ENCODE measurements at regions not wholly inside any gene's neighbourhood (a gene's known extent, or its start where the extent isn't known, plus 50 kb on each side); places are given as distances from the start of the nearest gene placed in this dataset.

DNA sequence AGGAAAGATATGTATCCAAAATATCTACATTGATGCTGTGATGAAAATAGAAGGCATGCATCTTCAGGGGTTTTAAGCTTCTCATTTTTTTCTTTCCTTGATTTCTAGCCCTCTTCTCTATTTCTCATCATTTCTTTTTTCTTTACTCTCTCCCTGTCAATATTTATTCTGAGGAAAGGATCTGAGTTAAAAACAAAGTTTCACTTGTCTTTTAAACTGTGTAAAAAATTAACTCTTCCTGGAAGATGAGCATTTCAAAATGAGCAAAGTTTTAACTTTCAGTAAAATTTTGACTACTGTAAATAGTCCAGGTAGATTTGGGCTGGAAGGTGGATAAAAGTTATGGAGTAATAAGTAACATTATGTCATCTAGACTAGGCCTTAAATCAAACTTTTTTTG is 500.2 kb upstream of the GBE1 start:
- no peak overlapping the region for H3K4me2 ChIP-seq (ENCODE audit: low read length)
- H3K79me2 ChIP-seq (ENCODE audit: control insufficient read depth, insufficient read depth, low read length, poor library complexity) = no peaks in the 10 kb centered on the region
- no peaks in the 10 kb centered on the region for H3K36me3 ChIP-seq (ENCODE audit: control insufficient read depth in 1 of 2, insufficient read depth in 2 of 2, low read length in 2 of 2)
- H3K4me3 ChIP-seq (ENCODE audit: low read depth, low read length) = no peak overlapping the region
- no peak overlapping the region for H2BK5ac ChIP-seq (ENCODE audit: low read depth, low read length, poor library complexity)
- no peak overlapping the region for H3K14ac ChIP-seq (ENCODE audit: low read length)
- H3K27ac ChIP-seq (ENCODE audit: low read depth, low read length) = no peak overlapping the region
- H2AK5ac ChIP-seq (ENCODE audit: low read length) = no peak overlapping the region
- H3K18ac ChIP-seq (ENCODE audit: low read length) = no peak overlapping the region
- no peaks in the 10 kb centered on the region for H3K9me3 ChIP-seq (ENCODE audit: insufficient read depth, low read depth, low read length)
- H3K27me3 ChIP-seq (ENCODE audit: insufficient read depth, low read length) = no peaks in the 10 kb centered on the region
- H4K8ac ChIP-seq (ENCODE audit: low read depth, low read length) = no peak overlapping the region
- H2AFZ ChIP-seq (ENCODE audit: insufficient read depth, low read length, poor library complexity) = no peak overlapping the region
- H3K23ac ChIP-seq (ENCODE audit: low read length) = no peak overlapping the region
- no peaks in the 10 kb centered on the region for H3K4me1 ChIP-seq (ENCODE audit: control insufficient read depth in 1 of 2, insufficient read depth in 2 of 2, low read length in 2 of 2)
- H3K9ac ChIP-seq (ENCODE audit: low read length) = no peak overlapping the region
- no peak overlapping the region for H2BK120ac ChIP-seq (ENCODE audit: insufficient read depth, low read length, poor library complexity)
- no peak overlapping the region for H4K91ac ChIP-seq (ENCODE audit: low read depth, low read length)
- no peak overlapping the region for H4K12ac ChIP-seq (ENCODE audit: low read depth, low read length)
- H2BK12ac ChIP-seq (ENCODE audit: low read length) = no peak overlapping the region
- H3K79me1 ChIP-seq (ENCODE audit: low read length) = no peaks in the 10 kb centered on the region
- no peak for DNase-seq
- H3K4ac ChIP-seq (ENCODE audit: low read depth, low read length) = no peak overlapping the region

DNA sequence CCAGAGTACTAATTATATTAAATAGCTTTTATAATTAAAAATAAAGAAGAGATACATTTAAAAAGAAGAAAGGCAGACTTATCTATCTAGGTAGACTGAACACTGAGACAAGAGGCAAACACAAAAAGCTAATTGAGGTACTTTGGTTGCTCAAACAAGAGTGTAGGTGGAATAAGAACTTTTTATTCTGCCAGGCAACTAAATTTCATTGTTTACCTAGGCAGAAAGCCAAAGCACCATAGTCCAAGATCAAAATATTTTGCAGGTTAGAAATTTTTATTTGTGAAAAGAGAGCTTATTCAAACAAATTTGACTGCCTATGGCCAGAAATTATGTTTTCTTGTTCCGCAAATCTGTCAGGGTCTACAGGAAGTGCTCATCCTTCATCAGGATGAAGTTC is 499.6 kb upstream of the GBE1 start:
- Histone ChIP-seq H3K18ac (ENCODE audit: low read length) (no peak overlapping the region), H3K4me1 (ENCODE audit: control insufficient read depth in 1 of 2, insufficient read depth in 2 of 2, low read length in 2 of 2) (no peaks in the 10 kb centered on the region), H3K27ac (ENCODE audit: low read depth, low read length) (no peak overlapping the region), H2BK12ac (ENCODE audit: low read length) (no peak overlapping the region), H3K23ac (ENCODE audit: low read length) (no peak overlapping the region), H3K9me3 (ENCODE audit: insufficient read depth, low read depth, low read length) (no peaks in the 10 kb centered on the region), H2AK5ac (ENCODE audit: low read length) (no peak overlapping the region), H4K8ac (ENCODE audit: low read depth, low read length) (no peak overlapping the region), H4K12ac (ENCODE audit: low read depth, low read length) (no peak overlapping the region), H3K4me2 (ENCODE audit: low read length) (no peak overlapping the region), H3K4me3 (ENCODE audit: low read depth, low read length) (no peak overlapping the region), H3K14ac (ENCODE audit: low read length) (no peak overlapping the region), H4K91ac (ENCODE audit: low read depth, low read length) (no peak overlapping the region), H2AFZ (ENCODE audit: insufficient read depth, low read length, poor library complexity) (no peak overlapping the region), H3K36me3 (ENCODE audit: control insufficient read depth in 1 of 2, insufficient read depth in 2 of 2, low read length in 2 of 2) (no peaks in the 10 kb centered on the region), H2BK120ac (ENCODE audit: insufficient read depth, low read length, poor library complexity) (no peak overlapping the region), H3K4ac (ENCODE audit: low read depth, low read length) (no peak overlapping the region), H2BK5ac (ENCODE audit: low read depth, low read length, poor library complexity) (no peak overlapping the region), H3K79me1 (ENCODE audit: low read length) (no peaks in the 10 kb centered on the region), H3K79me2 (ENCODE audit: control insufficient read depth, insufficient read depth, low read length, poor library complexity) (no peaks in the 10 kb centered on the region), H3K9ac (ENCODE audit: low read length) (no peak overlapping the region), H3K27me3 (ENCODE audit: insufficient read depth, low read length) (no peaks in the 10 kb centered on the region)
- DNase-seq = no peak
- no CpG with 5 or more reads among the region's 1 CpG for whole genome bisulfite sequencing (ENCODE audit: extremely low coverage, insufficient coverage, insufficient read length)

DNA sequence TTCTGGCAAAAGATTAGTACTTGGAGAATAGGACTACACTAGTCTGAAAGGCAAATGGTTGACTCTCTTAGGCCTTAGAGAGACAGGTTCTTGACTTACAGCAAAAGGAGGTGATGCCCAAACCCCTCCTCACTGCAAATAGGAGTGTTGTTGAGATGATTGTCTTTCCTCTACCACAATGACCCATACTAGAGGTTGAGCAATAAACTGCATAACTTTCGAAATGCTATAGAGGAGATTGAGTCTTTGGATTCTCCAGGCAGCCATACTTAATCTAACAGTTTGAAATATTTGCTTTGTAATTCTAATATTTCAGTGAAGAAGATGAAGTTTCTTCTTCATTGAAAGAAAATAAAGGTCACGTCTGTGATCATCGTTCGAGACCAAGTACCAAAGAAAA is 498.5 kb upstream of the GBE1 start:
- Histone ChIP-seq H2AFZ (ENCODE audit: insufficient read depth, low read length, poor library complexity) (no peak overlapping the region), H3K9me3 (ENCODE audit: insufficient read depth, low read depth, low read length) (no peaks in the 10 kb centered on the region), H4K91ac (ENCODE audit: low read depth, low read length) (no peak overlapping the region), H3K4me1 (ENCODE audit: control insufficient read depth in 1 of 2, insufficient read depth in 2 of 2, low read length in 2 of 2) (no peaks in the 10 kb centered on the region), H3K23ac (ENCODE audit: low read length) (no peak overlapping the region), H3K9ac (ENCODE audit: low read length) (no peak overlapping the region), H3K79me1 (ENCODE audit: low read length) (no peaks in the 10 kb centered on the region), H3K4ac (ENCODE audit: low read depth, low read length) (no peak overlapping the region), H3K14ac (ENCODE audit: low read length) (no peak overlapping the region), H3K4me2 (ENCODE audit: low read length) (no peak overlapping the region), H2AK5ac (ENCODE audit: low read length) (no peak overlapping the region), H4K8ac (ENCODE audit: low read depth, low read length) (no peak overlapping the region), H3K27me3 (ENCODE audit: insufficient read depth, low read length) (no peaks in the 10 kb centered on the region), H3K79me2 (ENCODE audit: control insufficient read depth, insufficient read depth, low read length, poor library complexity) (no peaks in the 10 kb centered on the region), H3K27ac (ENCODE audit: low read depth, low read length) (no peak overlapping the region), H3K18ac (ENCODE audit: low read length) (no peak overlapping the region), H3K36me3 (ENCODE audit: control insufficient read depth in 1 of 2, insufficient read depth in 2 of 2, low read length in 2 of 2) (no peaks in the 10 kb centered on the region), H2BK5ac (ENCODE audit: low read depth, low read length, poor library complexity) (no peak overlapping the region), H3K4me3 (ENCODE audit: low read depth, low read length) (no peak overlapping the region), H2BK120ac (ENCODE audit: insufficient read depth, low read length, poor library complexity) (no peak overlapping the region), H4K12ac (ENCODE audit: low read depth, low read length) (no peak overlapping the region), H2BK12ac (ENCODE audit: low read length) (no peak overlapping the region)
- DNase-seq = no peak
- no CpG with 5 or more reads among the region's 4 CpGs for WGBS (ENCODE audit: extremely low coverage, insufficient coverage, insufficient read length)

DNA sequence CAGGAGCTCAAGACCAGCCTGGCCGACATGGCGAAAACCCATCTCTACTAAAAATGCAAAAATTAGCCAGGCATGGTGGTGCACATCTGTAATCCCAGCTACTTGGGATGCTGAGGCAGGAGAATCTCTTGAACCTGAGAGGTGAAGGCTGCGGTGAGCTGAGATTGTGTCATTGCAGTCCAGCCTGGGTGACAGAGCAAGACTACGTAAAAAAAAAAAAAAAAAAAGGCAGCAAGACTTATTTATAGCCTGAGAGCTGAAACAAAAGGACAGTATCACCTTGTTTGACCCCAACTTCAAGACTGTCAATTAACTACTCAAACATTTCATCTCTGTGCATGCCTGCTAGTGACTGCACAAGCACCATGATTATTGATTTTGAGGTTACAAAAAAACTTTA is 478.9 kb upstream of the GBE1 start:
- no peaks in the 10 kb centered on the region for H3K79me1 ChIP-seq (ENCODE audit: low read length)
- H2BK5ac ChIP-seq (ENCODE audit: low read depth, low read length, poor library complexity) = no peak overlapping the region
- H3K23ac ChIP-seq (ENCODE audit: low read length) = no peak overlapping the region

DNA sequence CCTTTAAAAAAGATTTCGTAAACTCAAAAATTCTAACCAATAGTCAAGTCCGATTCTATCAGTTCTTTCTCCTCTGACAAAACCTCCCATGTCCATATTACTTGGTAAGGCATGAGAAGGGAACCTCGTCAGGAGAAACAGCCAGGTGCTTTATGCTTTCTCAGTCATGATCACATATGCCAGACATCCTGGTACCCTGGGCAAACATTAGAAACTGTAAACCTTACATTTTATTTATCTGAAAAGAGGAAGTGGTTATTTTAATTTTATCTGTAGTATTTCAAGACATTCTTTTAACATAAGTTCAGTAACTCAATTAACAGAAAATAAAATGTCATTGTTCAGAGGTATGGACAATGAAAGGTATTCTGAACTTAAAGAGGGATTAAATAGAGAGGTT is 474.8 kb upstream of the GBE1 start:
- no peaks in the 10 kb centered on the region for H3K4me1 ChIP-seq (ENCODE audit: control insufficient read depth in 1 of 2, insufficient read depth in 2 of 2, low read length in 2 of 2)
- H4K91ac ChIP-seq (ENCODE audit: low read depth, low read length) = no peak overlapping the region
- H3K79me1 ChIP-seq (ENCODE audit: low read length) = no peaks in the 10 kb centered on the region
- no peak overlapping the region for H3K18ac ChIP-seq (ENCODE audit: low read length)
- no peaks in the 10 kb centered on the region for H3K36me3 ChIP-seq (ENCODE audit: control insufficient read depth in 1 of 2, insufficient read depth in 2 of 2, low read length in 2 of 2)
- no peaks in the 10 kb centered on the region for H3K9me3 ChIP-seq (ENCODE audit: insufficient read depth, low read depth, low read length)
- H3K27ac ChIP-seq (ENCODE audit: low read depth, low read length) = no peak overlapping the region
- H3K14ac ChIP-seq (ENCODE audit: low read length) = no peak overlapping the region
- H3K4me3 ChIP-seq (ENCODE audit: low read depth, low read length) = no peak overlapping the region
- no peak overlapping the region for H2BK120ac ChIP-seq (ENCODE audit: insufficient read depth, low read length, poor library complexity)
- H3K79me2 ChIP-seq (ENCODE audit: control insufficient read depth, insufficient read depth, low read length, poor library complexity) = no peaks in the 10 kb centered on the region
- H4K8ac ChIP-seq (ENCODE audit: low read depth, low read length) = no peak overlapping the region
- no peak overlapping the region for H3K9ac ChIP-seq (ENCODE audit: low read length)
- no peak overlapping the region for H2AK5ac ChIP-seq (ENCODE audit: low read length)
- no peak overlapping the region for H3K4me2 ChIP-seq (ENCODE audit: low read length)
- H3K27me3 ChIP-seq (ENCODE audit: insufficient read depth, low read length) = no peaks in the 10 kb centered on the region
- no peak overlapping the region for H3K23ac ChIP-seq (ENCODE audit: low read length)
- no peak overlapping the region for H2AFZ ChIP-seq (ENCODE audit: insufficient read depth, low read length, poor library complexity)
- no peak overlapping the region for H4K12ac ChIP-seq (ENCODE audit: low read depth, low read length)
- no peak overlapping the region for H2BK5ac ChIP-seq (ENCODE audit: low read depth, low read length, poor library complexity)
- H3K4ac ChIP-seq (ENCODE audit: low read depth, low read length) = no peak overlapping the region
- no peak overlapping the region for H2BK12ac ChIP-seq (ENCODE audit: low read length)
- no peak for DNase-seq
- no CpG with 5 or more reads among the region's 3 CpGs for WGBS (ENCODE audit: extremely low coverage, insufficient coverage, insufficient read length)

More for the DNA sequence above, 478.9 kb upstream of the GBE1 start:
- Histone ChIP-seq H3K4me1 (ENCODE audit: control insufficient read depth in 1 of 2, insufficient read depth in 2 of 2, low read length in 2 of 2) (no peaks in the 10 kb centered on the region), H3K27ac (ENCODE audit: low read depth, low read length) (no peak overlapping the region), H3K36me3 (ENCODE audit: control insufficient read depth in 1 of 2, insufficient read depth in 2 of 2, low read length in 2 of 2) (no peaks in the 10 kb centered on the region), H3K27me3 (ENCODE audit: insufficient read depth, low read length) (no peaks in the 10 kb centered on the region), H3K14ac (ENCODE audit: low read length) (no peak overlapping the region), H3K9me3 (ENCODE audit: insufficient read depth, low read depth, low read length) (no peaks in the 10 kb centered on the region), H2AK5ac (ENCODE audit: low read length) (no peak overlapping the region), H3K4ac (ENCODE audit: low read depth, low read length) (no peak overlapping the region), H3K4me2 (ENCODE audit: low read length) (no peak overlapping the region), H4K12ac (ENCODE audit: low read depth, low read length) (no peak overlapping the region), H4K8ac (ENCODE audit: low read depth, low read length) (no peak overlapping the region), H3K4me3 (ENCODE audit: low read depth, low read length) (no peak overlapping the region), H3K9ac (ENCODE audit: low read length) (no peak overlapping the region), H2BK120ac (ENCODE audit: insufficient read depth, low read length, poor library complexity) (no peak overlapping the region), H2BK12ac (ENCODE audit: low read length) (no peak overlapping the region), H4K91ac (ENCODE audit: low read depth, low read length) (no peak overlapping the region), H3K18ac (ENCODE audit: low read length) (no peak overlapping the region), H2AFZ (ENCODE audit: insufficient read depth, low read length, poor library complexity) (no peak overlapping the region), H3K79me2 (ENCODE audit: control insufficient read depth, insufficient read depth, low read length, poor library complexity) (no peaks in the 10 kb centered on the region)
- no peak for DNase-seq
- WGBS (ENCODE audit: extremely low coverage, insufficient coverage, insufficient read length) = no CpG with 5 or more reads among the region's 4 CpGs

All from trophoblast cell (in vitro differentiated cells and primary cell).